ENCODE measurements at regions not wholly inside any gene's neighbourhood (a gene's known extent, or its start where the extent isn't known, plus 50 kb on each side); places are given as distances from the start of the nearest gene placed in this dataset.

DNA sequence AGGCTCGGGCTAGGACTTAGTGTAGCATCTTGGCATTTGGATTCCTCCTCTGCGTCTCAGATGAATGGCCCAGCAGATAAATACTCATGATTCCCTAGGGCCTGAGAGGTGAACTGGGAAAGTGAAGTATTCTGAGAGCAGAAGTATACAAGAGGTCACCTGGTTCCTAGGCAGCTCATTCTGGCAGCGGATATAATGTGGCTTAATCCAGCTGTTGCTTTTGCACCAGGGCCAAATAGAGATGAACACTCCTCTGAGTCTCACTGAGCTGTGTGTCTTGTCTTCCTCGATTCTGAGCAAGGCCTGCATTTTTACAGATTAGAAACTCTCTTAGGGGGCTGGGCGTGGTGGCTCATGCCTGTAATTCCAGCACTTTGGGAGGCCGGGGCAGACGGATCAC lies 196.1 kb downstream of the SLC4A3 start:
- TF ChIP-seq PRRX2 (CRISPR knock-in tag; IDR thresholded peaks at IDR 0.05): no peak
- TF ChIP-seq, protein P1, sequence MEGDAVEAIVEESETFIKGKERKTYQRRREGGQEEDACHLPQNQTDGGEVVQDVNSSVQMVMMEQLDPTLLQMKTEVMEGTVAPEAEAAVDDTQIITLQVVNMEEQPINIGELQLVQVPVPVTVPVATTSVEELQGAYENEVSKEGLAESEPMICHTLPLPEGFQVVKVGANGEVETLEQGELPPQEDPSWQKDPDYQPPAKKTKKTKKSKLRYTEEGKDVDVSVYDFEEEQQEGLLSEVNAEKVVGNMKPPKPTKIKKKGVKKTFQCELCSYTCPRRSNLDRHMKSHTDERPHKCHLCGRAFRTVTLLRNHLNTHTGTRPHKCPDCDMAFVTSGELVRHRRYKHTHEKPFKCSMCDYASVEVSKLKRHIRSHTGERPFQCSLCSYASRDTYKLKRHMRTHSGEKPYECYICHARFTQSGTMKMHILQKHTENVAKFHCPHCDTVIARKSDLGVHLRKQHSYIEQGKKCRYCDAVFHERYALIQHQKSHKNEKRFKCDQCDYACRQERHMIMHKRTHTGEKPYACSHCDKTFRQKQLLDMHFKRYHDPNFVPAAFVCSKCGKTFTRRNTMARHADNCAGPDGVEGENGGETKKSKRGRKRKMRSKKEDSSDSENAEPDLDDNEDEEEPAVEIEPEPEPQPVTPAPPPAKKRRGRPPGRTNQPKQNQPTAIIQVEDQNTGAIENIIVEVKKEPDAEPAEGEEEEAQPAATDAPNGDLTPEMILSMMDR (IDR thresholded peaks at IDR 0.05): no peak
- TF ChIP-seq, protein P2, sequence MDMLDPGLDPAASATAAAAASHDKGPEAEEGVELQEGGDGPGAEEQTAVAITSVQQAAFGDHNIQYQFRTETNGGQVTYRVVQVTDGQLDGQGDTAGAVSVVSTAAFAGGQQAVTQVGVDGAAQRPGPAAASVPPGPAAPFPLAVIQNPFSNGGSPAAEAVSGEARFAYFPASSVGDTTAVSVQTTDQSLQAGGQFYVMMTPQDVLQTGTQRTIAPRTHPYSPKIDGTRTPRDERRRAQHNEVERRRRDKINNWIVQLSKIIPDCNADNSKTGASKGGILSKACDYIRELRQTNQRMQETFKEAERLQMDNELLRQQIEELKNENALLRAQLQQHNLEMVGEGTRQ (CRISPR knock-in tag; IDR thresholded peaks at IDR 0.05): no peak
- TF ChIP-seq ETV6 (CRISPR knock-in tag; IDR thresholded peaks at IDR 0.05): no peak
- TF ChIP-seq SMAD4 (CRISPR knock-in tag; IDR thresholded peaks at IDR 0.05): no peak

All from WTC11 (cell line).